ENCODE measurements at regions not wholly inside any gene's neighbourhood (a gene's known extent, or its start where the extent isn't known, plus 50 kb on each side); places are given as distances from the start of the nearest gene placed in this dataset.

DNA sequence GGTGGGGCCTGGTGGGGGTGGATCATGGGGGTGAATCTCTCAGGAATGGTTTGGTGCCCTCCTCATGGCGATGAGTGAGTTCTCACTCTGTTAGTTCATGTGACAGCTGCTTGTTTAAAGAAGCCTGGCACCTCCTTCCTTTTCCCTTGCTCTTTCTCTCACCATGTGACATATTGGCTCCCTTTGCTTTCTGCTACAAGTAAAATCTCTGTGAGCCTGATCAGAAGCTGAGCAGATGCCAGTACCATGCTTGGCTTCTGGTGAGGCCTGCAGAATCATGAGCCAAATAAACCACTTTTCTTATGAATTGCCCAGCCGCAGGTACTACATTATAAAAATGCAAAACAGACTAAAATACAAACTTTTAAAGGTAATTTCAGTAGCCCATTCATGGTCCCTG lies 73.4 kb upstream of the TEX51 start:
- DNase-seq (ENCODE audit: low spot score) = no peak
- no peak for FAIRE-seq

GRCh38 chr2:126826491-126826890 lies 72.2 kb upstream of the TEX51 start:
- no peak for FAIRE-seq
- DNase-seq (ENCODE audit: low spot score) = no peak

DNA sequence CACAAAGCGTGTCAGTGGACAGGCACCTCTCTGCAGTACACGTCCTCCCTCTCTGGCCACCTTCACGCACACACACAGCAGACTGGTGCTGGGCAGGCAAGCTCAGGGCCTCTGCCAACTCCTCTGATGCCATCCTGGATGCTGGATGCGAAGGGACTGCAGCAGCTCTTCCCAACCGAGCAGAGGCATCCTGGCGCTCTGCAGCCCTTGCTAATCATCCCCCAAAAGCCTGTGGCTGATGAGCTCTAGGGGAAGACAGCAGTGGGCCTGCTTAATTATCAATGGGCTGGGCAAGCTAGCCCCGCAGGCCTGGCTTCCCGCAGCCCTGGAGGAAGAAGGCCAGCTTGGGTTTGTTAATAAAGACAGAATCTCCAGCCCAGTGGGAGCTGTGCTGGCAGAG lies 71.3 kb upstream of the TEX51 start:
- FAIRE-seq (no peak), DNase-seq (ENCODE audit: low spot score) (no peak)

DNA sequence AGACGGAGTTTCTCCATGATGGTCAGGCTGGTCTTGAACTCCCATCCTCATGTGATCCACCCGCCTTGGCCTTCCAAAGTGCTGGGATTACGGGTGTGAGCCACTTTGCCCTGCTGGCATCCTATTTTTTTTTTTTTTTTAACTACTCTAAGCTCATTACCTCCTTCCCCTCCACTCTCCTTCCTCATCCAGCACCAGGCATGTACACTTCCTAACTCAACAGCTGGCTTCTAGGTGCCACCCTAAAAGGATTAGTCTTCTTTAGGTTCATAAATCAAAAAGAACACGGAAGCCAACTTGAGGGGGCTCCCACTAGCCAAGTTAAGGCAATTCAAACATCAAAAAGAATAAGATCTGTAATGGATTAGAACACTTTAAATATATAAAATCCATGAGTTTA lies 70.6 kb upstream of the TEX51 start:
- DNase-seq (ENCODE audit: low spot score) (no peak), FAIRE-seq (no peak)

DNA sequence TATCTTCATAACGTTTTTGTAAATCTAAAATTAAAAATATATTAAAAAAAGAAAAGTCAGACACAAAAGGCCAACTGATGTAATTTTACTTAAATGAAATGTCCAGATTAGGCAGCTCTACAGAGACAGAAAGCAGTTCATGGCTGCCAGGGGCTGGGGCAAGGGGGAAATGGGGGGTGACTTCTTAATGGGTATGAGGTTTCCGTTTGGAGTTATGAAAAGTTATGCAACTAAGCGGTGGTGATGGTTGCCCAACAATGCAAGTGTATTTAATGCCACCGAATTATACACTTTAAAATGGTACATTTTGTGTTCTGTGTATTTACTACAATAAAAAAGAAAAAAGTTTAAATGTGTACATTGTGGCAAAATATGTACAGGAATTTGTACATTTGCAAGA lies 70.2 kb upstream of the TEX51 start:
- DNase-seq (ENCODE audit: low spot score) = no peak

DNA sequence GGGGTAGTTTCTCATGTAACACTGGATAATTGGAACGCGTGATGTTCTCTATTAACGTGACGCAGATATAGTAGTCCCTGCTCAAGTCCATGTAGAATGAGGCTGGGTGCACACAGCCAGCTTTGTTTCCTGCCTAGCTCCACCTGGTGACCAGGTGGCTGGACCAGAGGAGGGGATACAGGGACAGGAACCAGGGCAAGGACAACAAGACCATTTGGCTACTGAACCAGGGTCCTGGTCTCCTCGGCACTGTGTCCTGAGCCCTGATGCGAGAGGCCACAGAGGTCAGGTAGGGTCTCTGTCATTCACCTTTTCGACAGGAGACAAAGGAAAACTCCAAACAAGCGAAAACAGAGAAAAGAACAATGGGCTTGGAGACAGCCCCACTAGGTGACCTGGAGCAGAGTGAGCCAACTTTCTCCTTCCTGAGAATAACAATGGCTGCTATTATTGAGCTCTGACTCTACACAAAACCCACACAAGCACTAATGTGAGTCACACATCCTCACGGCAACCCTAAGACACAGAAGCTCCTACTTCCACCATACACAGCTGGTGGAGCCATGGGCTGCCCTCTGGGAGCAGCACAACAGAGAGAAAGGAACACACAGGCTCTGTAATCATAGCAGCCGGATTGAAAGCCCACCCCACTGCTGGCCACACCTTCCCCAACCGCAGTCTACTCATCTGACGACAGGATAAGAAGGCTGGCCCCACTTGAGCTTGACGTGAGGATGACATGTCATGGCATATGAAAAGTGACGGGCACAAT lies 67.3 kb upstream of the TEX51 start:
- no peak for FAIRE-seq

More for the DNA sequence above, 70.2 kb upstream of the TEX51 start:
- FAIRE-seq = no peak

GRCh38 chr2:126832014-126832413 lies 66.7 kb upstream of the TEX51 start:
- no peak for FAIRE-seq

More for the DNA sequence above, 67.3 kb upstream of the TEX51 start:
- no peak for DNase-seq (ENCODE audit: low spot score)

DNA sequence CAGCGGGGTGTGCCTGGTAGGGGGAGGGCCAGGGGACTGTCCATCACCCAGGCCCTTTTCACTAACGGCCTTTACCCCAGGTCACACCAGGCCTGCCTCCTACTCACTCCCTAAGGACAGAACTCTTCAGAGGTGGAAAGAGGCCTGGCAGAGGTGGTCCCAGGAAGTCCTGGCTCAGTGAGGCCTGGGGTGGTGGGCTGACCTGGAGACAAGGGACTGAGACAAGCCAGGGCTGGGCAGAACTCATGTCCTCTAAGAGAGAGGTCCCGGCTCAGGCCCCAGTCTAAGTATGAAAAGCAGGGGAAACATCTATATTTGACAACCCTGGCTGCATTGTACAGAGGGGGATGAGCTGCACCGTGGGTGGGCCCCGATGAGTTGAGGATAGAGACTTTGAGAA lies 65.9 kb upstream of the TEX51 start:
- no peak for DNase-seq (ENCODE audit: low spot score)
- FAIRE-seq = no peak

More at GRCh38 chr2:126832014-126832413, 66.7 kb upstream of the TEX51 start:
- DNase-seq (ENCODE audit: low spot score) = no peak

DNA sequence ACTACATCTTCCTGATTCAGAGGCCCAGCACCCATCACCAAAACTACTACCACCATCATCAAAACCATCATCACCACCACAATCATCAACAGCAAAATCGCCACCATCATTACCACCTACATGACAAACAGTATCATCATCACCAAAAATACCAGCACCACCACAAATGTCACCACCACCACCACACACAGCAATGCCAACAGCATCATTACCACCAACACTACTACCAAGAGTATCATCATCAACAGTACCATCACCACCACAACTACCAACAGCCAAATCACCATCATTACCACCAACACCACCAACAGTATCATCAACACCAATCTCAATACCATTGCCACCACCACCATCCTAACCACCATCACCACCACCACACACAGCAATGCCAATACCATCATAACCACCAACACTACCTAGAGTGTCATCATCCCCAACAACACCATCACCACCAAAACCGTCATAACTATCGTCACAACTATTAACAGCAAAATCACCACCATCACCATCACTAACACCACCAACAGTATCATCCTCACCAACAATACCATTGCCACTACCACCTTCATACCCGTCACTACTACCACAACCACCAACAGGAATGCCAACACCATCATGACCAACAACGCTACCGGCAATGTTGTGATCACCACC lies 64.6 kb upstream of the TEX51 start:
- FAIRE-seq (no peak), DNase-seq (ENCODE audit: low spot score) (no peak)

DNA sequence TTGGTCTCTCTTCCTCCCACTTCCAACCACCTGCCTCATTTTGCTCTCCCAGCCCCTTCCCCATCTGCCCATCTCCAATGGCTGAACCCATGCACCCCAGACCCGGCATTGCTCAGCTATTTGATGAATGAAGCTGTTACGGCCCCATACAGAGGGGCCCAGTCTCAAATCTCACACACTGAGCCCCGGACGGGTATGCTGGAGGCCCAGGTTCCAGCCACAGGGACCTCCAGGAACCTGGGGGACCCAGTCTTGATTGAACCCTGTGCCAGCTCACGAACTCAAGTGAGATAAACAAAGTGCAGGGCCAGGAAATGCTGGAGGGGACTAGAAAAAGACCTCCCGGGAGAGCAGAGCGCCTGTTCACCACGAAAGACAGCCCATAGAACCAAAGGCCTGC lies 63.4 kb upstream of the TEX51 start:
- FAIRE-seq = no peak
- DNase-seq (ENCODE audit: low spot score) = no peak

DNA sequence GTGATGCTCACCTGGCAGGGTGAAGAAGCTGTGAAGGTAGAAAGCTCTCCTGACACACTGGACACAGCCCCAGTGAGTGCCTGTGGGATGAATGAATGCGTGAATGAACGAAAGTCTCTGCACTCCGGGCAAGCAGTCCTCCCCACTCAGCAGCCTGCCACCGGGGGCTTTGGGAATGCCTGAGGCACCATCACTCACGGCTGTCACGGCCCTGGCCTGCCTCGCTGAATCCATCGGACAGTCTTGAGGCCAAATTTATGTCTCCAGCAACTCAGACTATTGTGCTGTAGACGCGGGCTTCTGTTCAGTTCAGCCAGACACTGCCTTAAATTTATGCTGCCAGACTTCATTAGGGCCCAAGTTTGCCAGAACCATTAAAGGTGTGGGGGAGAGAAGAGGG lies 62.9 kb upstream of the TEX51 start:
- no peak for DNase-seq (ENCODE audit: low spot score)
- FAIRE-seq = no peak

DNA sequence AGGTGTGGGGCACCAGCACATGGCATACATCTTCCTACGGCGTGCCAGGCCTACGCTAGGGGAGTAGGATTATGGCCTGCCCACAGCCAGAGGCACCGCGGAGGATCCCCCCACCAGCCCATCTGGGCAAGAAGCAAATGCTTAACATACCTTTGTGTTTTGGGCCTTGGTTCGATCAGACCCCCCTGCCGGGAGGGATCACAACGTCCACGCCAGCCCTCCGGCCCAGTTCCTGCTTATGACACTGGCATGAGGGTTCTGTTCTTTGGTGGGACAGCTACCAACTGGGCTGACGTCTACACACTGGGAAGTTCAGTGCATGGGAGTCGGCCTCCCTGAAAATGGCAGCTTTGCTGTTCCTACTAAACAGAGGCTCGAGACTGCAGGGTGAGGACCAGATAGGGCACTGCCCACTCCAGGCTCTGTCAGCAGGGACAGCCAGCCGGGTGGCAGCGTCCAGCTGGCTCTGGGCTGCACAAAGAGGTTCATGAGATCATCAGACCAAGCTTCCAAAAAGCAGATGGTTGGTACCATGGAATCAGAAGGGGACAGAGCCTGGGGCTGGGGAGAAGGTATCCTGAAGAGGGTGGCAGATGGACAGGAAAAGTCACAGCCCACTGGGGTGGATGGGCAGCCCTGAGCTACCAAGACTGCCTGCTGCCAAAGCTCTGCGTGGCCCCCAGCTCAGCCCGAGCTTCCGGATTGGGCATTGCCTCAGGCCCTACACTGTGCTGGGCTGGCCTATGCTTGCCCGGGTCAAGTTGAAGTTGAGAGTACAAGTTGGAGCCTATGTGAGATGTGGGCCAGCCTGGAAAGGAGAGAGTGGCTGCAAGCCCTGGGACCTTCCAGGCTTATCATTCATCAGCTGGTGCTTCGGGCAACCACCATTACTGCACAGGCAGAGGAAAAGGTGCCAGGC lies 61.7 kb upstream of the TEX51 start:
- no peak for FAIRE-seq
- DNase-seq (ENCODE audit: low spot score) = no peak

DNA sequence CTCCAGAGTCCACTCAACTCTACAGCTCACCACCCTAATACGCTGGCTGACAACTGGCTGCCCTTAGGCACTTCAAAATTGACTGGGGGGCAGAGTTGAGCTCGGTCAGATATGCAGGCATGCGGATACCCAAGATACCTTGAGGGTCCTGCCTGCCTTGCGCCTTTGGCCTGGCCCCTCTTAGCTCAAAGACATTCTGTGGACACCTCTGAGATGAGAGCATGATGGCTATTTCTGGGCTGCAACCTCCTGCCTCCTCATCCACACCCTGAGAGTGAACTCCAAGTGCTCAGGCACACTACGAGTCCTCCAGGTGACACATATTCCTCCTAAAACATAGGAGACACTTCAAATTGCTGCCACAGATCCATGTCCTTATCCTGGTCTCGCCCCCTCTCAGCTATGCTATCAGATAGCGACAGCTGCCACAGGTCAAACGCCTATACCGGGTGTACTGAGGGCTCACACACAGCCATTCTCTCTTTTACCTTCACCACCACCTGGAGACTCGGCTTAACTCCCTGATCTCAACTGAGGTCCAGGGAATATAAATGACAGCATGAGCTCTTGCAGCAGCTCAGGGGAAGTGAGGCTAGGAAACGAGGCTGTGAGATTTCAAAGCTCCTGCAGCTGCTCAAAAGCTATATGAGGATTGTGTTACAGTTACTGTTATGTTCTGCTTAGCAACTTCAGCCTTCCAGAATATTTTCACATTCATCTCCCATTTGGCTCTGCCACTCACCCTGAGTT lies 60.5 kb upstream of the TEX51 start:
- FAIRE-seq = no peak
- no peak for DNase-seq (ENCODE audit: low spot score)

GRCh38 chr2:126838716-126838985 lies 60.0 kb upstream of the TEX51 start:
- DNase-seq (ENCODE audit: low spot score) (no peak), FAIRE-seq (no peak)

- FAIRE-seq (no peak), DNase-seq (ENCODE audit: low spot score) (no peak)
Measured at GRCh38 chr2:126839796-126840195, 58.9 kb upstream of the TEX51 start.

DNA sequence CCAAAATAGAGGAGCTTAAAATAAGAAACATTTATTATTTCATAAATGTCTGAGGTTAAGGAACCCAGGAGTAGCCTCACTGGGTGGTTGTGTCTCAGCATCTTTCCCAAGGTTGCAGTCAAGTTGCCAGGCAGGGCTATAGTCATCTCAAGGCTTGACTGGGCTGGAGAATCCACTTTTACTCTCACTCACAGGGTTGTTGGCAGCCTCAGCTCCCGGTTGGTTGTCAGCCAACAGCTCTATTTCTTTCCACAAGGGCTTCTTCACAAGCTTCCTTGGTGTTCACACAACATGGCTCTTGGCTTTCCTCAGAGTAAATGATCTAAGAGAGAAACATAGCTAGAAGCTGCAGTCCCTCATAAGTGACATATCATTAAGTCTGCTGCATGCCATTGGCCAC lies 55.6 kb upstream of the TEX51 start:
- FAIRE-seq (no peak), DNase-seq (ENCODE audit: low spot score) (no peak)

- DNase-seq (ENCODE audit: low spot score) = no peak
- FAIRE-seq = no peak
Measured at GRCh38 chr2:126846241-126846640, 52.4 kb upstream of the TEX51 start.
